NT2/D1 (cell line): ENCODE measurements at regions not wholly inside any gene's neighbourhood (a gene's known extent, or its start where the extent isn't known, plus 50 kb on each side); places are given as distances from the start of the nearest gene placed in this dataset.

ENCODE experiments used
- SUZ12 ChIP-seq: IDR thresholded peaks from 2 replicates; pipeline ENCODE4 v1.6.1; 2011; ENCODE audit not compliant: insufficient read length, insufficient read depth; ENCODE audit errors: extremely low read depth
- YY1 ChIP-seq: IDR thresholded peaks from 2 replicates; pipeline ENCODE4 v1.6.1; 2011; ENCODE audit not compliant: insufficient read length, insufficient read depth
- ZNF274 ChIP-seq: IDR thresholded peaks from 2 replicates; pipeline ENCODE4 v1.6.1; 2011; ENCODE audit warnings: mild to moderate bottlenecking, low read depth, low read length

DNA sequence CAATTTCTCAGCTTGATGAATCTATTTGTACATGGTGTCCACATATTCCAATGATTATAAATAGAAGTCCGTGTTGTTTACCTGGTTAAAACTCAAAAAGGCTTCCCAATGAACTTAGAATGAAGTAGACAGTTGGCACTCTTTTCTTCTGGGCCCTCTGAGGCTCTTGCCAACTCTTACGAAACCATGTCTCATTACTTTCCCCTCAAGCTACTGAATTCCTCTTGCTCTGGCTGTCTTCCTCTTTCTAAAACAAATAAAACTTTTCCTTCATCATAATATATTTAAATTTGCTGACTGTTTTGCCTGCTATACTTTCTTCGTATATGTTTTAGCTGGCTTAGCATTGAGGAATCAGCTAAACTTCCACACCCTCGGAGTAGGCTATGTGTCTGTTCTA lies 139.7 kb downstream of the SLITRK6 start:
- TF ChIP-seq YY1 (no peak), ZNF274 (no peak), SUZ12 (no peak)
